ENCODE measurements at regions not wholly inside any gene's neighbourhood (a gene's known extent, or its start where the extent isn't known, plus 50 kb on each side); places are given as distances from the start of the nearest gene placed in this dataset.

- DNase-seq = no peak
- TF ChIP-seq CTCF (IDR thresholded peaks at IDR 0.05; ENCODE audit: low read depth, low read length) = no peak
- H3K9me3 ChIP-seq = no peaks in the 10 kb centered on the region
- H3K4me3 ChIP-seq (ENCODE audit: low read depth, low read length) = no peak overlapping the region
- no peaks in the 10 kb centered on the region; the same call in 1 of the 2 replicates for H3K4me1 ChIP-seq
- no peaks in the 10 kb centered on the region for H3K27me3 ChIP-seq
- no peaks in the 10 kb centered on the region for H3K36me3 ChIP-seq
Measured at GRCh38 chr4:14868426-14869395, 133.6 kb upstream of the CPEB2 start.

GRCh38 chr4:14871676-14872430, 130.4 kb upstream of the CPEB2 start:
- peak; percentile 34 for DNase-seq
- Histone ChIP-seq H3K4me1 (no peaks in the 10 kb centered on the region), H3K27me3 (no peaks in the 10 kb centered on the region)

GRCh38 chr4:14874990-14875389, 127.3 kb upstream of the CPEB2 start:
- DNase-seq = no peak
- Histone ChIP-seq H3K27me3 (no peaks in the 10 kb centered on the region), H3K4me1 (no peaks in the 10 kb centered on the region), H3K9me3 (no peaks in the 10 kb centered on the region), H3K36me3 (no peaks in the 10 kb centered on the region), H3K4me3 (ENCODE audit: low read depth, low read length) (no peak overlapping the region)
- TF ChIP-seq CTCF (IDR thresholded peaks at IDR 0.05; ENCODE audit: low read depth, low read length) = no peak

More at GRCh38 chr4:14871676-14872430, 130.4 kb upstream of the CPEB2 start:
- no peaks in the 10 kb centered on the region for H3K9me3 ChIP-seq
- H3K4me3 ChIP-seq (ENCODE audit: low read depth, low read length) = no peak overlapping the region
- peak; percentile 37 for TF ChIP-seq CTCF (IDR thresholded peaks at IDR 0.05; ENCODE audit: low read depth, low read length)
- no peaks in the 10 kb centered on the region for H3K36me3 ChIP-seq

DNA sequence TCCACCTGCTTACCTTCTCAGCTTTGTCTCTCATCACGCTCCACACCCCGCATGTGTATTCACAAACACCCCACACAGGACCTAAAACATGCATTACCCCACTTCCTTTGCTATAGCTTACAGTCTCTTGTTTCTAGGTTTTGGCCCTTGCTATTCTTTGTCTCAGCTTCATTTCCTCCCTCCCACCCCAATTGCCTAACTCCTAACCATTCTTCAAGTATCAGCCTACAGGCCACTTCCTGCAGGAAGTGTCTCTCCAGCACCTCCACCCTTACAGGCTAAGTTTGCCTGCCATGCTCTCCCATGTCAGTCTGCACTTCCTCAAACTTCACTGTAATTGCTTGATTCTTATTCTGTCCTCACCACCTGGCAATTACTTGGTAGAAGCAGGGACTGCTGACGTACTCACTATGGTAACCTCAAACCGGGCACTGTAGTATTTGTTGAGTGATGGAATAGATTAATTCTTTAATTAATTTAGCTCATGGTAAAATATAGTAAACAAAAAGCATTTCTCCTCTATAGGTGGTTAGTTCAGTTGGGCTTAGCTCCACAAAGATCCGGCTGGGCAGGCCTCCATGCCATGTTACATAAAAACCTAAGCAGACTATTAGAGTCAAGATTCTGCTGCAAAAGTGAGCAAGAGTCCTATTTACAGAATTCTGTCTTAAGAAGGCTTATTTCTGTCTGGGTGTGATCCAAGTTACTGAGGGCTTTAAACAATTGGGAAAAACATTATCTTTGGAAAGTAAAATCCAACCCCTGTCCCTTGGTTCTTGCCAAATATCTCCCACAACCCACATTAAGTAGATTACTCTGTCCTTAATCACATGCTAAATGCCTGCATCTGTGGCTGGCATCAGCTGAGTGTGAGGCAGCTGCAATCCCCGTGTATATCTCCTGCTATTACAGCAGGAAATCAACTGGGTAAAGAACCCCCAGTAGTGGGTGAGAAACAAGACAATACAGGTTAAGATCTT, 124.7 kb upstream of the CPEB2 start:
- H3K36me3 ChIP-seq = no peaks in the 10 kb centered on the region
- no peaks in the 10 kb centered on the region for H3K9me3 ChIP-seq
- H3K4me3 ChIP-seq (ENCODE audit: low read depth, low read length) = no peak overlapping the region
- DNase-seq = no peak
- H3K4me1 ChIP-seq = no peaks in the 10 kb centered on the region
- no peak for TF ChIP-seq CTCF (IDR thresholded peaks at IDR 0.05; ENCODE audit: low read depth, low read length)
- H3K27me3 ChIP-seq = no peaks in the 10 kb centered on the region

DNA sequence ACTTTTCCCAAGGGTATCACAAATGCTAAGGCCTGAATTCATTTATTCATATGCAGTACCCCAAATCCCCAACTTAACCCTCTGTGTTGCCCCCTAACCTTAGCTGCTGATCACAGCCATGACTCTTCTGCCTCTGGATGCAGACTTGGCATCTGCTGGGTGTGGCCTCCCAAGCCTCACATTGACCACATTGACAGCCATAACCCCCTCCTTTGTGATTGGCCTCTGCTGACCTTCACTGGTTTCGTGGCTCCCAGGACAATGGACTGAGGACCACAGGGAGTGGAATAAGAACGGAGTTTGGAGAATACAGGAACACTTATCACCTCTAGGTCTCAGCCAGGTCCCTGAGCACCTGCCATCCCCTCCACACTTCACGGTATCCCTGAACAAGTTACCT, 123.6 kb upstream of the CPEB2 start:
- TF ChIP-seq CTCF (IDR thresholded peaks at IDR 0.05; ENCODE audit: low read depth, low read length) = no peak
- Histone ChIP-seq H3K4me3 (ENCODE audit: low read depth, low read length) (no peak overlapping the region), H3K9me3 (no peaks in the 10 kb centered on the region), H3K36me3 (no peaks in the 10 kb centered on the region), H3K27me3 (no peaks in the 10 kb centered on the region), H3K4me1 (no peaks in the 10 kb centered on the region)
- no peak for DNase-seq

Measured in BE2C (cell line).